AG04450 (cell line): ENCODE measurements at regions not wholly inside any gene's neighbourhood (a gene's known extent, or its start where the extent isn't known, plus 50 kb on each side); places are given as distances from the start of the nearest gene placed in this dataset.

Experiments used
- CTCF ChIA-PET: fragments of 300-600, 350-600 bp; formaldehyde crosslinking; extraction: SDS; loops from one replicate; lab custom pipeline; 2022; ENCODE audit warnings: antibody characterized with exemption, inconsistent platforms; lab: Charles Lee
- POLR2A ChIA-PET: fragments of 350-600 bp; formaldehyde crosslinking; extraction: SDS; loops from one replicate; lab custom pipeline; 2021; ENCODE audit warnings: antibody characterized with exemption, inconsistent platforms; lab: Yijun Ruan, JAX
- DNase-seq: peaks from one replicate; pipeline ENCODE4 v3.0.0-alpha.2; 2011; ENCODE audit warnings: low read depth, low spot score
- H3K27ac ChIP-seq: one replicate; pipeline ENCODE4 v1.5.1; 2012; ENCODE audit warnings: low read depth, low read length, control low read depth
- H3K27me3 ChIP-seq: one replicate; pipeline ENCODE4 v1.6.0; 2012; ENCODE audit warnings: low read length; ENCODE audit not compliant: control insufficient read depth, insufficient read depth
- H3K4me3 ChIP-seq: 2 replicates; pipeline ENCODE4 v1.5.1; 2011; ENCODE audit warnings: mild to moderate bottlenecking, low read depth, low read length, control low read depth
- H3K9me3 ChIP-seq: 2 replicates; pipeline ENCODE4 v1.5.1; 2012; ENCODE audit warnings: low read length; ENCODE audit not compliant: control insufficient read depth, insufficient read depth
- TF ChIP-seq, protein P1 (sequence below): IDR thresholded peaks from 2 replicates; pipeline ENCODE4 v1.5.1; 2011; ENCODE audit warnings: low read depth, low read length, control low read depth, inconsistent platforms

DNA sequence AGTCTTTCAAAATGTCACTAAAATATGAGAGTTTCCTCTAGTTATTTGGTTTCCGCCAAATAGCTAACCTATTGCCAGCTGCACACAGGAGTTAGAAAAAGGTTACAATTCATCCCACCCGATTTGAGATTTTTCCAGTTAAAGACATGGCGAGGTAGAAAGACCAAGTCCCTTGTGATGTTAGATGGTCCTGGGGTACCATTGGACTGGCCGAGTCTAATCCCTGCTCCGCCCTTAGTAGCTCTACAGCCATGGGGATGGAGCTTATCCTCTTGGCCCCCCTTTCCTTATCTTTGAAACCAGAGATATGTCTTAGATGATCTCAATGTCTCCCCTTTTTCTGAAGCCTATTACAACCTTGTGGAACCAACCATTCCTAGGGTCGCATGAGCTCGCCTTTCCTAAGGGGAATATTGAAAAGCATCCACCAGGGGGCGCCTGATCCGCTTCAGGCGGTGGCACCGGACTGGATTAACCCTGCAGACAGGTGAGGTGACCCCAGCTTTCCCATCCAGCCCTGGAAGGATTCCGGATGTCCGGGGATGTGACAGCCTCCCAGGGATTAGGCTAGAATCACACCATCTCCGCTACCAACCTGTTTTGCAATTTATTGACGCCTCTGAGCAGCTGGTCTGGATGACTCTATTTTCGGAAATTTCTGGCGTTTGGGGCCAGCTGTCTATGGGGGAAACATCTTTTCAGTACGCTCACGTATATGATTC is 68.3 kb upstream of the SIM2 start:
- ChIA-PET CTCF (interaction anchor here (0.6 to 1.8 kb wide), 53 partner anchors 9 to 381 kb away, joined by 3 to 24 read pairs (median 4); no protein-coding TSS in a partner anchor), POLR2A (no interaction called here)
- no peak overlapping the region for H3K27ac ChIP-seq
- no peak for DNase-seq
- TF ChIP-seq, protein P1, sequence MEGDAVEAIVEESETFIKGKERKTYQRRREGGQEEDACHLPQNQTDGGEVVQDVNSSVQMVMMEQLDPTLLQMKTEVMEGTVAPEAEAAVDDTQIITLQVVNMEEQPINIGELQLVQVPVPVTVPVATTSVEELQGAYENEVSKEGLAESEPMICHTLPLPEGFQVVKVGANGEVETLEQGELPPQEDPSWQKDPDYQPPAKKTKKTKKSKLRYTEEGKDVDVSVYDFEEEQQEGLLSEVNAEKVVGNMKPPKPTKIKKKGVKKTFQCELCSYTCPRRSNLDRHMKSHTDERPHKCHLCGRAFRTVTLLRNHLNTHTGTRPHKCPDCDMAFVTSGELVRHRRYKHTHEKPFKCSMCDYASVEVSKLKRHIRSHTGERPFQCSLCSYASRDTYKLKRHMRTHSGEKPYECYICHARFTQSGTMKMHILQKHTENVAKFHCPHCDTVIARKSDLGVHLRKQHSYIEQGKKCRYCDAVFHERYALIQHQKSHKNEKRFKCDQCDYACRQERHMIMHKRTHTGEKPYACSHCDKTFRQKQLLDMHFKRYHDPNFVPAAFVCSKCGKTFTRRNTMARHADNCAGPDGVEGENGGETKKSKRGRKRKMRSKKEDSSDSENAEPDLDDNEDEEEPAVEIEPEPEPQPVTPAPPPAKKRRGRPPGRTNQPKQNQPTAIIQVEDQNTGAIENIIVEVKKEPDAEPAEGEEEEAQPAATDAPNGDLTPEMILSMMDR: peak; percentile 74
- no peak overlapping the region for H3K4me3 ChIP-seq
- H3K27me3 ChIP-seq: peaks cover 8% of the 10 kb centered on the region
- no peaks in the 10 kb centered on the region for H3K9me3 ChIP-seq

DNA sequence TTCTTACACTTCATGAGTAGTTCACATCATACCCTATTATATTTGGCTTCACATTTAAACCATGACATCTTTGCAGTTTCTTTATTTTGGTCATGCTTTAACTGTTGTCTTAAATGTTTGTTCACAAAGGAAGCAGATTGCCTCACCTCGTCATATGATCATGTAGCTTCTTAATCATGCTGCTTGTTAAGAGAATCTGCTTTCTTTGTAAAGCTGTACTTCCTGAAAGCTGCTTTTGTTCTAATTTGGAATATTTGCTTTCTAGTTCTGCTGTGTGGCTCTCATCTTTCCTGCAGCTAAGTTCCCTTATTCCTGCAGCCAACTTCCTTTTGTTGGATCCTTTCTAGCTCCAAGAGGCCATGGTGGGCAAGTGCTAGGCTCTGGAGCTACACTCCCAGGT is 62.9 kb upstream of the SIM2 start:
- Histone ChIP-seq H3K9me3 (no peaks in the 10 kb centered on the region), H3K4me3 (no peak overlapping the region), H3K27ac (no peak overlapping the region), H3K27me3 (peaks cover 18% of the 10 kb centered on the region)
- ChIA-PET POLR2A (no interaction called here), CTCF (interaction anchor here (0.7 kb wide), 1 partner anchor 206 kb away, joined by 3 read pairs; no protein-coding TSS in a partner anchor)
- TF ChIP-seq, protein P1: no peak
- DNase-seq: no peak

DNA sequence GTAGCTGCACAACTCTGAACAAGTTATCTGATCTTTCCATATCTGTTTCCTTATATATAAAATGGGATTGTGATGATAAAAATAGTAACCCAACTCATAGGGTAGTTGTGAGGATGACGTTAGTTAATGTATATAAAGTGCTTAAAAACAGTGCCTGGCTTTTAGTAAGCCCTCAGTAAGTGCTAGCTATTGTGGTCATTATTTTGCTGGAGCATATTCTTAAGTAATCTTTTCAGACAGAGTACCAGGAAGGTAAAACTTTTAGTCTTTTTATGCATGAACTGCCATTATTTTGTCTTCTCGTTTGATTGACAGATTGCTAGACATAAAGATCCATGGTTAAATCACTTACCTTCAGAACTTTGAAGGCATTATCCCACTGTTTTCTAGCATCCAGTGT is 62.5 kb upstream of the SIM2 start:
- DNase-seq: no peak
- Histone ChIP-seq H3K9me3 (no peaks in the 10 kb centered on the region), H3K27ac (no peak overlapping the region), H3K4me3 (no peak overlapping the region), H3K27me3 (peaks cover 18% of the 10 kb centered on the region)
- ChIA-PET CTCF (interaction anchor here (0.7 kb wide), 1 partner anchor 207 kb away, joined by 3 read pairs; no protein-coding TSS in a partner anchor), POLR2A (no interaction called here)
- TF ChIP-seq, protein P1: no peak

DNA sequence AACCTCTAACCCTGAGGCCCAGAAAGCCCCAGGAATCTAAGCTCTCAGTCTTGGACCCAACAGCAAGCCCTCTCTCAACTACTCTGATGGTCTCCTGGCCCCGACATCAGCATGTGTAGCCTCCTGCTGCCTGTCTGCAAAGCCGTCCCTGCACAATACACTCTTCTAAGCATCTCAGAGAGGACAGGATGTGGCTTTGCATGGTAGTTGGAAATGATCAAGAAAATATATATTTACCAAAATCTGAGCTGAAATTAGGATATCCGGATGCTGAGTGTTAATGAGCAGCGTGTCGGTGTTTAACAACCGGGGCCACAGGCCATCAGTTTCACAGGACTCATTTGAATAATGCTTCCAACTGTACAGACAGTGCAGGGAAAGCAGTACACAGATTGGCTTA is 59.1 kb upstream of the SIM2 start:
- TF ChIP-seq, protein P1: no peak
- CTCF ChIA-PET: interaction anchor here (0.6 to 1.4 kb wide), 2 partner anchors 9 to 309 kb away, joined by 7 to 15 read pairs; no protein-coding TSS in a partner anchor
- Histone ChIP-seq H3K27ac (no peak overlapping the region), H3K9me3 (no peaks in the 10 kb centered on the region), H3K4me3 (no peak overlapping the region), H3K27me3 (peaks cover 10% of the 10 kb centered on the region)
- DNase-seq: no peak
- POLR2A ChIA-PET: no interaction called here

DNA sequence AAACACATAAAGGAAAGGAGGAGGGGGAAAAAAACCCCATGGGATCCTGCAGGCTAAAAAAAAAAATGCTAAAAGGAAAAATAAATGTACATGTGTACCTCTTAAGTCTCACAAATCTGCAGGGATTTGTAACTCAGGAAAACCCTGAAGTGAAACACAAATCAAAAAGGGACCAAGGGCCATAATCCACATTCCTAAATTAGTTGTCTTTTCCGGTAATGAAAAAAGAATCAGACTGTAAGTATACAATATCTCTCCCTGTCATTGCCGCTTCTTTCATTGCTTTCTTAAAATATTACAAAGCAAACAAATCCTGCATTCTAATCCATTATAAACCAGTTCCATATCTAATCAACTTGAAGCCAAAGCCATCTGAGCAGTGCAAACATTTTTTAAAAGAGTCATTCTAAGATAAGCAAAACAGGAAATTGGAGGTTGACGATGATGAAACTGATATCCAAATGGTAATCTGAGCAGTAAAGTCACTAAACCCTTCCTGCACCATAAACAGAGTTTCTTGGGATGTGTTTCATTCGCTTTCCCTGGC is 58.7 kb upstream of the SIM2 start:
- Histone ChIP-seq H3K9me3 (no peaks in the 10 kb centered on the region), H3K4me3 (no peak overlapping the region), H3K27ac (no peak overlapping the region), H3K27me3 (peaks cover 10% of the 10 kb centered on the region)
- DNase-seq: no peak
- ChIA-PET CTCF (interaction anchor here (0.6 to 1.4 kb wide), 3 partner anchors 9 to 308 kb away, joined by 4 to 15 read pairs (median 7); no protein-coding TSS in a partner anchor), POLR2A (no interaction called here)
- TF ChIP-seq, protein P1: no peak
